HEK293 (cell line): ENCODE measurements at regions not wholly inside any gene's neighbourhood (a gene's known extent, or its start where the extent isn't known, plus 50 kb on each side); places are given as distances from the start of the nearest gene placed in this dataset.

Experiments used
- CTCF ChIA-PET: fragments of 350-600 bp; formaldehyde crosslinking; extraction: SDS; loops from one replicate; lab custom pipeline; 2021; ENCODE audit warnings: antibody characterized with exemption; lab: Yijun Ruan, JAX
- POLR2A ChIA-PET: fragments of 300-600 bp; formaldehyde crosslinking; extraction: SDS; loops from one replicate; lab custom pipeline; 2020; ENCODE audit warnings: antibody characterized with exemption, inconsistent platforms; lab: Yijun Ruan, JAX
- H3K27ac ChIP-seq: fragments of 200-500 bp; sonication (Bioruptor generic); 2 replicates; pipeline ENCODE4 v1.5.1; 2014; ENCODE audit warnings: low read depth, low read length, control low read depth, inconsistent platforms; ENCODE audit errors: extremely low read depth
- H3K36me3 ChIP-seq, 2 experiments: fragments of 200-500 bp in 1 of 2; sonication (Bioruptor generic) in 1 of 2; 1 replicate in 1 of 2; 2 replicates in 1 of 2; pipeline ENCODE4 v1.5.1; 2014 to 2017; ENCODE audit warnings: inconsistent platforms in 2 of 2, low read length in 2 of 2; ENCODE audit not compliant: control insufficient read depth in 2 of 2, insufficient read depth in 1 of 2
- H3K4me1 ChIP-seq: fragments of 200-500 bp; sonication (Bioruptor generic); 2 replicates; pipeline ENCODE4 v1.5.1; 2014; ENCODE audit warnings: mild to moderate bottlenecking, low read length, inconsistent platforms; ENCODE audit not compliant: control insufficient read depth, insufficient read depth
- H3K4me3 ChIP-seq: 2 replicates; pipeline ENCODE4 v1.5.1; 2011; ENCODE audit warnings: low read depth, mild to moderate bottlenecking, control low read depth, low read length, moderate library complexity
- H3K9me3 ChIP-seq: fragments of 200-500 bp; sonication (Bioruptor generic); 2 replicates; pipeline ENCODE4 v1.5.1; 2014; ENCODE audit warnings: low read depth, low read length, inconsistent platforms; ENCODE audit not compliant: control insufficient read depth, insufficient read depth
- IKZF3 ChIP-seq: fragments of 450-650 bp; IDR thresholded peaks from 2 replicates; pipeline ENCODE4 v1.5.0; 2018; ENCODE audit warnings: missing biosample characterization, mild to moderate bottlenecking, missing genetic modification characterization, moderate library complexity
- KLF9 ChIP-seq: fragments of 450-650 bp; formaldehyde crosslinking; IDR thresholded peaks from 2 replicates; pipeline ENCODE4 v1.5.1; 2016; ENCODE audit warnings: missing biosample characterization, missing genetic modification characterization, low read depth
- MZF1 ChIP-seq: fragments of 450-650 bp; formaldehyde crosslinking; IDR thresholded peaks from 2 replicates; pipeline ENCODE4 v1.5.1; 2017; ENCODE audit warnings: missing biosample characterization, missing genetic modification characterization, borderline replicate concordance
- PRDM10 ChIP-seq: fragments of 450-650 bp; formaldehyde crosslinking; IDR thresholded peaks from 2 replicates; pipeline ENCODE4 v1.5.1; 2016; ENCODE audit warnings: missing biosample characterization, missing genetic modification characterization
- SETDB1 ChIP-seq: IDR thresholded peaks from one replicate; pipeline ENCODE4 v1.6.1; 2017; ENCODE audit warnings: mild to moderate bottlenecking, low read length, moderate library complexity, mixed read lengths; ENCODE audit not compliant: insufficient read length
- TCF7L2 ChIP-seq: IDR thresholded peaks from 2 replicates; pipeline ENCODE4 v1.6.1; 2011; ENCODE audit warnings: low read depth, mild to moderate bottlenecking, inconsistent platforms, low read length, moderate library complexity, borderline replicate concordance
- WT1 ChIP-seq: fragments of 450-650 bp; formaldehyde crosslinking; IDR thresholded peaks from 2 replicates; pipeline ENCODE4 v1.5.1; 2016; ENCODE audit warnings: missing biosample characterization, missing genetic modification characterization
- YY1 ChIP-seq: fragments of 450-650 bp; formaldehyde crosslinking; IDR thresholded peaks from 2 replicates; pipeline ENCODE4 v1.5.1; 2018; ENCODE audit warnings: missing biosample characterization, missing genetic modification characterization
- ZBTB10 ChIP-seq: fragments of 450-650 bp; formaldehyde crosslinking; IDR thresholded peaks from 2 replicates; pipeline ENCODE4 v1.5.1; 2016; ENCODE audit warnings: missing biosample characterization, missing genetic modification characterization
- ZEB2 ChIP-seq: fragments of 450-650 bp; formaldehyde crosslinking; IDR thresholded peaks from 2 replicates; pipeline ENCODE4 v1.5.1; 2016; ENCODE audit warnings: missing biosample characterization, missing genetic modification characterization
- ZFP69B ChIP-seq: fragments of 450-650 bp; formaldehyde crosslinking; IDR thresholded peaks from 2 replicates; pipeline ENCODE4 v1.5.1; 2016; ENCODE audit warnings: missing biosample characterization, missing genetic modification characterization
- ZNF239 ChIP-seq: fragments of 450-650 bp; formaldehyde crosslinking; IDR thresholded peaks from 2 replicates; pipeline ENCODE4 v1.5.1; 2016; ENCODE audit warnings: missing biosample characterization, missing genetic modification characterization
- ZNF266 ChIP-seq: fragments of 450-650 bp; formaldehyde crosslinking; IDR thresholded peaks from 2 replicates; pipeline ENCODE4 v1.5.1; 2016; ENCODE audit warnings: missing biosample characterization, missing genetic modification characterization, low read depth
- ZNF394 ChIP-seq: fragments of 450-650 bp; formaldehyde crosslinking; IDR thresholded peaks from 2 replicates; pipeline ENCODE4 v1.5.1; 2016; ENCODE audit warnings: missing biosample characterization, missing genetic modification characterization, mild to moderate bottlenecking, moderate library complexity, borderline replicate concordance
- ZNF426 ChIP-seq: fragments of 450-650 bp; formaldehyde crosslinking; IDR thresholded peaks from 2 replicates; pipeline ENCODE4 v1.5.1; 2017; ENCODE audit warnings: missing biosample characterization, missing genetic modification characterization, mild to moderate bottlenecking, inconsistent platforms, moderate library complexity
- ZNF48 ChIP-seq: fragments of 450-650 bp; formaldehyde crosslinking; IDR thresholded peaks from 2 replicates; pipeline ENCODE4 v1.5.1; 2016; ENCODE audit warnings: missing biosample characterization, missing genetic modification characterization
- ZNF488 ChIP-seq: fragments of 450-650 bp; formaldehyde crosslinking; IDR thresholded peaks from 2 replicates; pipeline ENCODE4 v1.5.1; 2016; ENCODE audit warnings: missing biosample characterization, missing genetic modification characterization
- ZNF501 ChIP-seq: fragments of 450-650 bp; formaldehyde crosslinking; IDR thresholded peaks from 2 replicates; pipeline ENCODE4 v1.5.1; 2016; ENCODE audit warnings: missing biosample characterization, missing genetic modification characterization
- ZNF580 ChIP-seq: fragments of 450-650 bp; formaldehyde crosslinking; IDR thresholded peaks from 2 replicates; pipeline ENCODE4 v1.5.1; 2016; ENCODE audit warnings: missing biosample characterization, missing genetic modification characterization
- ZSCAN23 ChIP-seq: fragments of 450-650 bp; formaldehyde crosslinking; IDR thresholded peaks from 2 replicates; pipeline ENCODE4 v1.5.1; 2016; ENCODE audit warnings: missing biosample characterization, missing genetic modification characterization
- TF ChIP-seq, protein P1 (sequence below): fragments of 450-650 bp; formaldehyde crosslinking; IDR thresholded peaks from 2 replicates; pipeline ENCODE4 v1.5.1; 2016; ENCODE audit warnings: missing biosample characterization, missing genetic modification characterization, borderline replicate concordance

- Histone ChIP-seq H3K36me3 (no peaks in the 10 kb centered on the region), H3K4me3 (no peak overlapping the region), H3K4me1 (no peaks in the 10 kb centered on the region)
- TF ChIP-seq ZBTB10 (no peak), ZNF501 (tag by site-specific recombination) (no peak), KLF9 (tag by site-specific recombination) (no peak), ZNF239 (tag by site-specific recombination) (no peak), YY1 (tag by site-specific recombination) (no peak), IKZF3 (tag by site-specific recombination) (no peak), ZNF48 (no peak), ZNF426 (tag by site-specific recombination) (no peak), WT1 (no peak), SETDB1 (no peak), ZNF488 (tag by site-specific recombination) (no peak), ZSCAN23 (tag by site-specific recombination) (no peak), ZEB2 (tag by site-specific recombination) (no peak), ZNF580 (tag by site-specific recombination) (no peak), ZNF266 (tag by site-specific recombination) (no peak), TCF7L2 (no peak), ZNF394 (no peak), ZFP69B (tag by site-specific recombination) (no peak), MZF1 (no peak)
- TF ChIP-seq, protein P1, sequence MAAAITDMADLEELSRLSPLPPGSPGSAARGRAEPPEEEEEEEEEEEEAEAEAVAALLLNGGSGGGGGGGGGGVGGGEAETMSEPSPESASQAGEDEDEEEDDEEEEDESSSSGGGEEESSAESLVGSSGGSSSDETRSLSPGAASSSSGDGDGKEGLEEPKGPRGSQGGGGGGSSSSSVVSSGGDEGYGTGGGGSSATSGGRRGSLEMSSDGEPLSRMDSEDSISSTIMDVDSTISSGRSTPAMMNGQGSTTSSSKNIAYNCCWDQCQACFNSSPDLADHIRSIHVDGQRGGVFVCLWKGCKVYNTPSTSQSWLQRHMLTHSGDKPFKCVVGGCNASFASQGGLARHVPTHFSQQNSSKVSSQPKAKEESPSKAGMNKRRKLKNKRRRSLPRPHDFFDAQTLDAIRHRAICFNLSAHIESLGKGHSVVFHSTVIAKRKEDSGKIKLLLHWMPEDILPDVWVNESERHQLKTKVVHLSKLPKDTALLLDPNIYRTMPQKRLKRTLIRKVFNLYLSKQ (tag by site-specific recombination), result no peak
- TF ChIP-seq, all 188 proteins: peak for 0
- ChIA-PET POLR2A (no interaction called here), CTCF (no interaction called here)
- no peaks in the 10 kb centered on the region for H3K9me3 ChIP-seq
- no peak overlapping the region for H3K27ac ChIP-seq
Measured at GRCh38 chr4:59968796-59969195, 1231.3 kb upstream of the ADGRL3 start.

GRCh38 chr4:59969909-59970308 is 1230.2 kb upstream of the ADGRL3 start:
- Histone ChIP-seq H3K4me3 (no peak overlapping the region), H3K4me1 (no peaks in the 10 kb centered on the region), H3K36me3 (no peaks in the 10 kb centered on the region), H3K27ac (no peak overlapping the region), H3K9me3 (no peaks in the 10 kb centered on the region)
- CTCF ChIA-PET, result no interaction called here
- TF ChIP-seq PRDM10 (tag by site-specific recombination), result no peak
- TF ChIP-seq, all 188 proteins: peak for 0
- POLR2A ChIA-PET, result no interaction called here
